GM21423 (cell line): ENCODE measurements at regions not wholly inside any gene's neighbourhood (a gene's known extent, or its start where the extent isn't known, plus 50 kb on each side); places are given as distances from the start of the nearest gene placed in this dataset.

Source experiments
- ATAC-seq: cut with Tn5 transposase; IDR thresholded peaks from one replicate; pipeline ENCODE4 v1.9.1; 2021; ENCODE audit warnings: mild to moderate bottlenecking, moderate library complexity; ENCODE audit not compliant: unreplicated experiment

DNA sequence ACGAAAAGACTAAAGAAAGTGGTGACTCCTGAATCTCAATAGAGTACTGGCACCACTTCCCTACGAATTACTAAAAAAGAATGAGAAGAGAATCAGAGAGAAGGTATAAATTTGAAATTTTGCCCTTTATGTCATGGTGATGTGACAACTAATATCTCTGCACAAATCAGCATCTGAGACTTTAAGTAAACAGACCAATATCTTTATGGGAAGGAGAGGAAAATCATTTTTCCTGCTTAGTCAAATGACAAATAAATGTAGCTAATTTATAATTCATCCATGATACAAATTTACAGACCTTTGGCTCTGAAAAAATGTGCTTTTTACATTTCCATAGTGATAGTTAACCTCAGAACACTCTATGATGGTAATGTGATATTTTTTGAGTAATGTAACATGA, 424.8 kb upstream of the EPHA5 start:
- no peak for ATAC-seq

DNA sequence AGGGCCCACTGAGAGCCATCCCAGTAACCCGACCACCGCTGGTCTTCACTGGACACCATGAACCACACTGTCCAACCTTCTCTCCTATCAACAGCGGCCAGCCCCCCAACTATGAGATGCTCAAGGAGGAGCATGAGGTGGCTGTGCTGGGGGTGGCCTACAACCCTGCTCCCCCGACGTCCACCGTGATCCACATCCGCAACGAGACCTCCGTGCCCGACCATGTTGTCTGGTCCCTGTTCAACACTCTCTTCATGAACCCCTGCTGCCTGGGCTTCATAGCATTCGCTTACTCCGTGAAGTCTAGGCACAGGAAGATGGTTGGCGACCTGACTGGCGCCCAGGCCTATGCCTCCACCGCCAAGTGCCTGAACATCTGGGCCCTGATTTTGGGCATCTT, 423.8 kb upstream of the EPHA5 start:
- no peak for ATAC-seq

DNA sequence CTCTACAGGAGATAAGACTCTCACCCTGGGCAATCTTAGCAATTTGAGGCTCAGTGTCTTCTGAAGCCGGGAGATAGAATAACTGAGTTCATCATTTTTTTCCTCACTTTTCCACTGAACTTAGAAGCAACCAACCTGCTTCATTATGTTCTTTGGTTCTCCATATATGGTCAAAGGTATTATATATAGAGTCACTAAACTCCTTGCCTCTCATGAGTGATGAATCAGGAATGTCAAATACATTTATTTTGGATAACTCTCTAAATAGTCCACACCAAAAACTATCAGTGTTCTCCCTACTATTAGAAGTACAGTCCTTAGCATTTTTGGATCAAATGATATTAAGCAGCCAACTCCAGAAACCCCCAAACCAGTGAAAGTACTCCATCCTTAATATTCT, 421.5 kb upstream of the EPHA5 start:
- ATAC-seq: no peak

DNA sequence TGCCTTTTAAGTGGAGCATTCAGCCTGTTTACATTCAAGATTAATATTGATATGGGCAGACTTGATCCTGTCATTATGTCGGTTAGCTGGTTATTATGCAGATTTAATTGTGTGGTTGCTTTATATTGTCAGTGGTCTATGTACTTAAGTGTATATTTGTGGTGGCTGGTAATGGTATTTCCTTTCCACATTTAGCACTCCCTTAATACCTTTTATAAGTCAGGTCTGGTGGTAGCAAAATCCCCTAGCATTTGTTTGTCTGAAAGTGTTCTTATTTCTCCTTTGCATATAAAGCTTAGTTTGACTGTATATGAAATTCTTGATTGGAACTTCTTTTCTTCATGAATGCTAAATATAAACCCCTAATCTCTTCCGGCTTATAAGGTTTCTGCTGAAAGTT, 403.7 kb upstream of the EPHA5 start:
- ATAC-seq: no peak

DNA sequence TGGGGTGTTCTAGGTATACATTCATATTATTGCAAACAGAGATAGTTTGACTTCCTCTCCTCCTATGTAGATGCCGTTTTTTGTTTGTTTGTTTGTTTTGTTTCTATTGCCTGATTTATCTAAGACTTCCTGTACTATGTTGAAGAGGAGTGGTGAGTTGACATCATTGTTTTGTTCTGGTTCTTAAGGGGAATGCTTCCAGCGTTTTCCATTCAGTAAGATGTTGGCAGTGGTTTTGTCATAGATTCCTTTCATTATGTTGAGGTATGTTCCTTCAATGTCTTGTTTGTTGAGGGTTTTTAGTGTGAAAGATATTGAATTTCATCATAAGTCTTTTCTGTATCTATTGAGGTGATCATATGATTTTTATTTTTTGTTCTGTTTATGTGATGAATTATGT, 401.6 kb upstream of the EPHA5 start:
- ATAC-seq: no peak

DNA sequence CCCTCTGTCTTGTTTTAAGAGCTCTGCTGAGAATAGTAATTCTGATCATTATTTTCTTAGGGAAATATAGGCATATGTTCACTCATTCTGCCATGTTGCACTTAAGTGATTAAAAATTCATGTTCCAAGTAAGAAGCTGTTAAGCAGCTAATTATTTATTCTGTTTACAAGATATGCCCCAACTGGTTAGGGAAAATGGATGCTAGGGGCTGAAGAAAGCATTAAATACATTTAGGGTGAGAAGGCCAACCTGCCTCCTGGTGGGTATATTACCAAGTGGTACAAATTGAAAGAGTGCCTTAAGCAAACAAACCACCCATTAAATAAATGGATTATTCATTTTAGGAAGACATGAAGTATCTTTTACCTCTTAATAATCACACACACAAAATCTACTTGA, 392.6 kb upstream of the EPHA5 start:
- no peak for ATAC-seq

DNA sequence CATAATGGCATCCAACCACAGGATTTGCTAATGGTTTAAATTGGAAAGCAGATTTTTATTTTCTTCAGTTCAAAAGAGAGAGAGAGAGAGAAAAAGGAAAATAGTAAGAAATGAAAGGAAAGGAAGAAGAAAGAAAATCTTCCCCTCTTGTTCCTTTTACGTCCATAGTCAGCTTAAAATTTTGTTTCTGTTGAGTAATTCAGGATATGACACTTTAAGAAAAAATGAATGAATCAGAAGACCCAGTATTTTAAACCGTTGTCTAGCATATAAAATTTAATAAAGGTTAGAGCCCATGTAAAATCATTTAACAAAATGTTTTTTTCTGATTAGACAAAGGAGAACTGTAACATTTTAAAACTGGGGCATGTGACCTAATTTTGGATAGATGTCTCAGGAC, 391.8 kb upstream of the EPHA5 start:
- no peak for ATAC-seq

DNA sequence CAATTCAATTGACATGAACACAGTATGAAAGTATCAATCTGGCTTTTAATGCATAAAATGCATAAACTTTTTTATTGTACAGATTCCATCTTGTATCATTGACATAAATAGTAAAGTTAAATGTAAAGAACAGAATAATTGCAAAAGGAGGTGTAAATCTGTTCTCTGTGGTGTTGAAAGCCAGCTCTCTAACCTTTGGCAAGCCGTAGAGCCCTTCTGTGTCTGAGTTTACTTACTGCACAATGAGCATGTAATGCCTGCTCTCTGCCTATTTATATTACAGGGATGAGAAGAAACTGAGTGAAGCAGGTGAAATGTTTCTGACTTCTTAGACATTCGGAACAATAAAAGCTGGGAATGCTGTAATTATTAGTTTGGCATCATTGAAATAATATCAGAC, 389.3 kb upstream of the EPHA5 start:
- no peak for ATAC-seq

DNA sequence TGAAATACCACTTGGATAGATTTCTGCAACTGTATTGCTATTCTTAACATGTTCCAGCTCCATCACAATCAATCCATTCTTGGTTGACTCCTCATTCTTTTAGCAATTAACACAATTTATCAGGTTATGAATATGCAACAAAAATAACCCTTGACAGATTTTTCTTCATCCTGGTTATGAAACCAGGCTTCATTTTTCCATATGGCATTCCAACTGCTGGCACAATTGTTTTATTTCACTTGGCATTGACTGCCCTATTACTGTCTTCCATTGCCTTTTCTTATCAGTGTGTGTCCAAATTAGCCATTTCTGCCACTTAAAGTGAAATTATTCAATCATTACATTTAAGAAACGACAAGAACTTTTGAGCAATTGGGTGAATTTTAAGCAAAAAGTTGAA, 388.8 kb upstream of the EPHA5 start:
- no peak for ATAC-seq

DNA sequence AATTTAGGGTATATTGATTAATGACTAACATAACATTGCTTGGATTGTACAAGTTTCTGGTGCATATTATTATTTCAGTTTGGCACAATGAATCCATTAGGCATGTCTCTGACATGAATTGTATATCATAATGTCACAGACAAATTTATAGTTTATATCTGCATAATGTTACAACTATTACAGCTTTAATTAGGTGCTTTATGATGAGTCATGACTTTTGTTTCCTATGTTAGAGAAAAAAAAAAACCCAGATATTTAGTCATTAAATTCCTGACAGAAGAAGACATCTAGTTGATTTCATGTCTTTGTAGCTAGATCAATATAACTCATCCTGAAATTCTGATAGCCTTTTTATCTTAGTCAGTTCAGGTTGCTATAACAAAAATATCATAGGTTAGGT, 385.7 kb upstream of the EPHA5 start:
- ATAC-seq: no peak

DNA sequence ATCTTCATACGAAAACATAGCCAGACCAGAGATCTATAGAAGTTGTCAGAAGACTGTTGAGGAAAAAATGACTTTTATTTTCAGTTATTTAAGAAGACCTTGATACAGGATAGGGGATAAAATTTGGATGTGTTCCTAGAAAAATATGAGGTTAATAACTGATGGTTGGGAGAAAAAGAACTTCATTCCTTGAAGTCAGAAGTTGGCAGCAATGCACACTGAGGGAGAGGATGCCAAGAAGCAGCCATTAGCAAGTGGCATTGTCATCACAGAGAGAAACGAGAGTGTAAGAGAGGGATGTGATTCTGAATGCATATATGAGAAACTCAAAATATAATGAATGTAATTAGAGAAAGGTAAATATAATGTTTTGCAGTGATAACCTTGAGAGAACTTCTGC, 382.1 kb upstream of the EPHA5 start:
- no peak for ATAC-seq

DNA sequence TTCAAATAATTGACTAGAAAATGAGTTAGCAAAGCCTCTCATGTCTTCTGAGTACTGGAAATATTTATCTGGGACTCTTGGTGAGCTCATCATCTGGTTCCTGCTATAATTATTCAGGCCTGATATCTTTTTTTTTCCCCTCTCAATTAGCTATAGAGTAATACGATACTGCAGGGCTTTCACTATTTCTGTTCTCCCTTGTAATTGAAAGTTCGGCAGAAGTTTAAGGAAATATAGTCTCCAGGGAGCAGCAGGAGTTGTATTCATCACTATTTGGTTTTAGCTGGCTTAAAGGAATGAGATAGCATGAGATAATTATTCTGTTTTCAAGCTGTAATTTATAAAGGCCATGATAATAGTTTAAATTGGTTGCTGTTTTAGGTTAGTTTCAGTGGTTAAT, 378.6 kb upstream of the EPHA5 start:
- no peak for ATAC-seq

DNA sequence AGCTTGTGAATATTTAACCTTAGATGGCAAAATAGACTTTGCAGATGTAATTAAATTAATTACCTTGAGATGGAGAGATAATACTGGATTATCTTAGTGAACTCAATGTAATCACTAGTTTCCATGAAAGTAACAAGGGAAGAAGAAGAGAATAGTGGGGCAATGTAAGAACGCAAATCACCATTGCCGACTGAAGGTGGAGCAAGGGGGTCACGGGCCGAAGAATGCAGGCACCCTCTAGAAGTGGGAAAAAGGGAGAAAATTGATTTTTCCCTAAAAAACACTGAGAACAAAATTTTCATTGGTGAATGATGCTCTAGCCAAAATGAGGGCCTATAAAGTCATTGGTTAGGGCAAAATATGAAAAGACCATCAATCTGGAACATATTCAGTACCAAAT, 375.6 kb upstream of the EPHA5 start:
- no peak for ATAC-seq

DNA sequence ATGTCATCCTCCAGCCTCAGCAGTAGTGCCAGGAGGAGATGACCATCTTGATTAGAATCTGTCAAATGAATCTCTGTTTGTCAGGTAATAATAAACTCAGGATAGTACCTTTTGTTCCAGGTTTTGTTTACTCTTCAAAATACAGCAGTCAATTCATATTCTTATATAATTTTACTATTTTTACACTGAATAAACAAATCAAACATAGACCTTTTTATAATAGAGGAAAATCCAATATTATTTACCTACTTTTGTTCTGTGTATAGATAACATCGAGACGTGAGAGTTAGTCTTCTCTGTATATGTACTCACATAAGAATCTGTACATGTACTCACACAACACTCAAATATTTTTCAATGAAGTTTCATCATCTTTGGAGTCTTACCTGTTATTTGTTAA, 365.4 kb upstream of the EPHA5 start:
- ATAC-seq: no peak

DNA sequence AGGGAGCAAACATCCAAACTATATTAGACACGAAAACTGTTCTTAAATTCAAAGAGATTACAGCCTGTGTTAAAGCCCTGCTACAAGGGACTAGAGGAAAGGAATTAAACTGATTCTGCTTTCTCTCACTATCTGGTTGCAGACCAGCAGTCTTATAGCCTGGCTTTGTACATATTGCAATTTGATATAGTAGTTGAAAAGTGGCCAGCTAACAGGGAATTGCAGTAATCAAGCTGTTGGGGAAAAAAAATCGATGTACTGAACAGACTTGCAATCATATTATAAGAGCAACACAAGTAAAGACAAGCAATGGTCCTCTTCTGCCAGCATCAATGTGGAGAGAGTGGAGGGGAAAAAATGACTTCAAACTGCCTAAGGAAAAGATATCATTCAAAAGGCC, 364.4 kb upstream of the EPHA5 start:
- no peak for ATAC-seq

DNA sequence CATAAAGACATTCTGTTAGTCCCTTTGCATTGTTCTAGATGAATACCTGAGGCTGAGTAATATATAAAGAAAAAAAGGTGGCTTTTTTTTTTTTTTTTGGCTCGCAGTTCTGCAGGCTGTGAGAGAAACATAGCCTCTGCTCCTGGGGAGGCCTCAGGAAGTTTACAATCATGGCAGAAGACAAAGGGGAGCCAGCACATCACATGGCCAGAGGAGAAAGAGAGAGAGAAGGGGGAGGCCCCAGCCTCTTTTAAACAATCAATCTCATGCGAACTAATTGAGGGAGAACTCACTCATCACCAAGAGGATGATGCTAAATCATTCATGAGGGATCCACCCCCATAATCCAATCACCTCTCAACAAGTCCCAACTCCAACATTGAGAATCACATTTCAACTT, 364.0 kb upstream of the EPHA5 start:
- no peak for ATAC-seq

DNA sequence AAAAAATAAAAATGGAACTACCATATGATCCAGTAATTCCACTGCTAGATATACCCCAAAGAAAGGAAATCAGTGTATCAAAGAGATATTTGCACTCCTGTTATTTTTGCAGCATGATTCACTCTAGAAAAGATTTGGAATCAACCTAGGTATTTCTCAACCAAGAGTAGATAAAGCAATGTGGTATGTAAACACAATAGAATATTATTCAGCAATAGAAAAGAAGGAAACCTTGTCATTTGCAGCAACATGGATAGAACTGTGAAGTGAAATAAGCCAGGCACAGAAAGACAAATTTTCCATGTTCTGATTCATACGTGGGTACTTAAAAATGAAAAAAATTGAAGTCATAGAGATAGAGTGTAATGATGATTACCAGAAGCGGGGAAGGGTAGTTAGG, 362.3 kb upstream of the EPHA5 start:
- ATAC-seq: no peak

DNA sequence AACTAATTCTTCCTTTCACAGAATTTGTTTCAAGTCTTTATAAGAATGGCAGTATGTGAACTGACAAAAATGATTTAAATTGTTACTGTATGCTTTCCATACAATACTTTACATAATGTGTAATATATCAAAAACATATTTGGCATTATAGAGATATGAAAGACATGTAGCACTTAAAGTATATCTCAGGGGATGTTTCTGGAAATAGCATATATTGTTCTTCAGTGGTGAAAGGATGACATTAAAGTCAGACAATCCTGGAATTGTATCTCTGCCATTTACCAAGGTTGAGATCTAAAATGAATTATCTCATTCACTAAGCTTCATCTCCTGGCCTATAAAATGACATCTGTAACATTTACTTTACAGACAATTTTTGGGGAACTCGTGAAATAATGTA, 358.4 kb upstream of the EPHA5 start:
- ATAC-seq: no peak

DNA sequence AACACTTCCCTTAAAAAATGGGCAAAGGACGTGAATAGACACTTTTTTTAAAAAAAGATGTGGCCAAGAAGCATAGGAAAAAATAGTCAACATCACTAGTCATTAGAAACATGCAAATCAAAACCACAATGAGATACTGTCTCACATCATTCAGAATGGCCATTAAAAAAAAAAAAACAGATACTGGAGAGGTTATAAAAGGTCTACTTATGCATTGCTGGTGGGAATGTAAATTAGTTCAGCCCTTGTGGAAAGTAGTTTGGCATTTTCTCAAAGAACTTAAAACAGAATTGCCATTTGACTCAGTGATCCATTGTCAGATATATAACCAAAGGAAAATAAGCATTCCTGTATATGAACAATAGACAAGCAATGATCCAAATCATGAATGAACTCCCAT, 352.8 kb upstream of the EPHA5 start:
- no peak for ATAC-seq

DNA sequence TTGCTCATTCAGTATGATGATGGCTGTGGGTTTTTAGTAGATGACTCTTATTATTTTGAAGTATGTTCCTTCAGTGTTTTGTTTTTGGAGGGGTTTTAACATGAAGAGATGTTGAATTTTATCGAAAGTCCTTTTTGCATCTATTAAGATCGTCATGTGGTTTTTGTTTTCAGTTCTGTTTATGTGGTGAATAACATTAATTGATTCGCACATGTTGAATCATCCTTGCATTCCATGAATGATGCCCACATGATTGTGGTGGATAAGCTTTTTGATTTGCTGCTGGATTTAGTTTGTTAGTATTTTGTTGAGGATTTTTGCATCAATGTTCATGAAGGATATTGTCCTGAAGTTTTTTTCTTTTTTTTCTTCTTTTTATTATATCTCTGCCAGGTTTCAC, 347.4 kb upstream of the EPHA5 start:
- no peak for ATAC-seq

DNA sequence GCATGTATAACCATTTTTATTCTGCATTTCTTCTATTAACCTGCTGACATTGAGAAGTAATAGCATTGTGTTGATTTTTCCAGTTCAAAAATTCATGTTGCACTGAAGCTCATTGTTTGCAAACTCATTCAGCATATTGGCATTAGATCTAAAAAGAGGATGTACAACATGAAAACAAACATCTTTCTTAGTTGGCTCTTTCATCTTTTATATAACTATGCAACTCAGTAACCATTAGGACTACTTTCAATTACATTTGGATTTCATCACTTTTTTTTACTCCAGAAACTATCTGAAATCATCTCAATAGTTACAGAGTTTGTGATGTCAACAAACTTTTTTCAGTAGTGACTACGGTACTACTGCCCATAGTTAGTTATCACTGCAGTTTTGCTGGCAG, 346.0 kb upstream of the EPHA5 start:
- ATAC-seq: no peak

DNA sequence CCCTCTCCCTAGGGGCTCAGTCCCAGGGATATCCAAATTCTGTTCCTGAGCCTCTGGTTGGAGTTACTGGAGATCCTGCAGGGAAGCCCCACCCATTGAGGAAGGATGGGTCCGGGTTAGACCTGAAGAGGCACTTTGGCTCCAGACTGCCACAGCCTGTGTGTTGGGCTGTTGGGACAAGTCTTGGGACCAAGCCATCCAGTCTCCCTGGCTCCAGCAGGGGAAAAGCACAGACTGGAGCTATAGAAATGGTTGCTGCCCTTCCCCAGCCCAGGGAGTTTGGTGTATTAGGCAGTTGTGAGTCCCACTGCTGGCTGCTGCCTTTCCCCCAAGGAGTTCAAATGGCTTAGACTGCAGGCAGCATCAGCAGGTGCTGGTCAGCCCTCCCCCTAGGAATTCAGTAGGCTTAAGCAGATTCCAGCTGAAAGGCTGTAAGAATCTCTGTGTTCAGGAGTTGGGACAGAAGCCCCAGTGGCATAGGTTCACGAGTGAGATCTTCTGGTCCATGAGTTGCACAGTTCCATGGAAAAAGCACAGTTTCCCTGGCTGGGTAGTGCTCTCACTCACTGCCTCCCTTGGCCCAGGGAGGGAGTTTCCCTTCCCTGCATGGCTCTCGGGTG, 344.0 kb upstream of the EPHA5 start:
- no peak for ATAC-seq

DNA sequence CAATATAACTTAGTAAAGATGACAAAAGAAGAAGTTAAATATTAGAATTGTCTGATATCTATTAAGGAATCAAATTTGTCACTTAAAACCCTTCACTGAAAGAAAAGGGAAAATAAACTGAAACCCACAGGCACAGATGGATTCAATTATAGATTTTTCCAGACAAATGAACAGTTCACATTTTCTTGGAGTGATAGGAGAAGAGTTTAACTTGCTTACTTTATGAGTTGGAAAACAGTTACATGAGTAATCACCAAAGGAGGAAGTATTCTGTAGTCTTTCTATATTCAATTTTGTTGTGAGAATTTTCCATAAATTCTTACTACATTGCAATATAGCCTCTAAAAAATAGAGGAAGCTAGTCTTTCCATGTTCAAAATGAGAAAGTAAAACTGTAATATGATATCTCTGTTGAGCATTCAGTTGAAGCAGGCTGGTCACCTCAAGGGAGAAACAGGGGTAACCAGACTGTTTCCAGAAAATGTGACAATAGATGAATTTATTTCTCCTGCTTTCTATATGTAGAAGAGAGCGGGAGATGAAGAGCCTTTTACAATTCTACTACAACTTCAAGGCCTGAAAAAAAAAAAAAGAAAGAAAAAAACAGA, 330.3 kb upstream of the EPHA5 start:
- no peak for ATAC-seq
